OCI-LY7 (cell line): ENCODE measurements at regions not wholly inside any gene's neighbourhood (a gene's known extent, or its start where the extent isn't known, plus 50 kb on each side); places are given as distances from the start of the nearest gene placed in this dataset.

Source experiments
- BruUV-seq: library from RNA; stranded (reverse); fragments of 400-500 nt; replicated peaks from 2 replicates; lab custom pipeline; 2021; lab: Mats Ljungman, UMichigan
- CTCF ChIA-PET: fragments of 300-600 bp; sonication (Branson Sonifier 250); formaldehyde crosslinking; loops from one replicate; lab custom pipeline; 2022; ENCODE audit warnings: antibody characterized with exemption; ENCODE audit not compliant: unreplicated experiment; lab: Charles Lee
- POLR2A ChIA-PET: fragments of 300-600 bp; sonication (Branson Sonifier 250); formaldehyde crosslinking; loops from one replicate; lab custom pipeline; 2022; ENCODE audit warnings: antibody characterized with exemption; lab: Charles Lee
- DNase-seq: peaks from one replicate; pipeline ENCODE4 v3.0.0-alpha.2; 2015; ENCODE audit warnings: low spot score
- H2AFZ ChIP-seq: fragments of 200-600 bp; sonication (generic), shearing (Covaris generic); 2 replicates; pipeline ENCODE4 v1.6.1; 2014; ENCODE audit warnings: mild to moderate bottlenecking, antibody characterized with exemption, low read length, moderate library complexity
- H3K27ac ChIP-seq: fragments of 200-600 bp; sonication (generic); 2 replicates; pipeline ENCODE4 v1.5.1; 2014; ENCODE audit warnings: mixed run types, low read depth, mild to moderate bottlenecking, moderate library complexity, low read length, inconsistent platforms; ENCODE audit not compliant: poor library complexity, severe bottlenecking
- H3K36me3 ChIP-seq: fragments of 200-600 bp; sonication (generic); 2 replicates; pipeline ENCODE4 v1.6.1; 2014; ENCODE audit warnings: mild to moderate bottlenecking, antibody characterized with exemption, low read length, moderate library complexity, mixed read lengths; ENCODE audit not compliant: insufficient read depth
- H3K4me1 ChIP-seq: fragments of 200-600 bp; sonication (generic); 2 replicates; pipeline ENCODE4 v1.5.1; 2014; ENCODE audit warnings: mild to moderate bottlenecking, low read length; ENCODE audit not compliant: insufficient read depth, poor library complexity, severe bottlenecking
- H3K4me2 ChIP-seq: fragments of 200-600 bp; sonication (generic); 2 replicates; pipeline ENCODE4 v1.6.1; 2014; ENCODE audit warnings: mild to moderate bottlenecking, low read length
- H3K4me3 ChIP-seq: fragments of 200-600 bp; sonication (generic); 2 replicates; pipeline ENCODE4 v1.5.1; 2014; ENCODE audit warnings: mild to moderate bottlenecking, low read depth, low read length; ENCODE audit not compliant: poor library complexity, severe bottlenecking
- H3K79me2 ChIP-seq: fragments of 200-600 bp; sonication (generic); 2 replicates; pipeline ENCODE4 v1.6.1; 2016; ENCODE audit warnings: low read depth, mild to moderate bottlenecking, low read length, moderate library complexity, mixed read lengths; ENCODE audit not compliant: insufficient read depth
- H3K9me2 ChIP-seq: fragments of 200-600 bp; sonication (generic); 2 replicates; pipeline ENCODE4 v1.6.1; 2016; ENCODE audit warnings: mild to moderate bottlenecking, low read length, mixed read lengths; ENCODE audit not compliant: insufficient read depth
- H3K9me3 ChIP-seq: fragments of 200-600 bp; sonication (generic); 2 replicates; pipeline ENCODE4 v1.6.1; 2014; ENCODE audit warnings: mild to moderate bottlenecking, mixed run types, low read length, mixed read lengths
- H4K20me1 ChIP-seq: fragments of 200-600 bp; sonication (generic); 2 replicates; pipeline ENCODE4 v1.6.1; 2014; ENCODE audit warnings: mild to moderate bottlenecking, antibody characterized with exemption, low read length, moderate library complexity, mixed read lengths; ENCODE audit not compliant: insufficient read depth
- EZH2phosphoT487 ChIP-seq: fragments of 200-600 bp; sonication (generic); IDR thresholded peaks from 2 replicates; pipeline ENCODE4 v1.6.1; 2018; ENCODE audit warnings: low read depth, borderline replicate concordance, mild to moderate bottlenecking, mixed run types, antibody characterized with exemption, low read length, moderate library complexity, mixed read lengths
- intact Hi-C: fragments of 100-400 bp; cut with micrococcal nuclease; formaldehyde crosslinking; loops from one replicate; pipeline ENCODE4 v1.10.0; 2022; ENCODE audit not compliant: unreplicated experiment
- TF ChIP-seq, protein P1 (sequence below): fragments of 200-600 bp; sonication (generic); conservative IDR thresholded peaks from 2 replicates; pipeline ENCODE4 v1.5.1; 2014; ENCODE audit warnings: mild to moderate bottlenecking, antibody characterized with exemption, low read length, moderate library complexity, mixed read lengths

DNA sequence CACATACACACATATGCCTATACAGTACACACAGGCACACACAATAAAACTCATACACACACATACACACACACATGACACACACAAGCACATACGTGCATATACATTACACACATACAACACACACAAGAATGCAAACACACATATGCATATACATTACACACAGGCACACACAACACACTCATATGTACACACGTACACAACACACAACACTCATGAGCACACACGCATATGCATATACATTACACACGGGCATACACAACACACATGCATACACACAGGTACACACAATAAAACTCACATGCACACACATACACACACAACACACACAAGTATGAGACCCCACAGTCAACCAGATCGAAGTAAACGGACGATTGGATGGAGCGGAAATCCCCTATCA is 238.2 kb downstream of the ERMARD start:
- no peaks in the 10 kb centered on the region for H3K79me2 ChIP-seq
- peak overlapping the region; percentile 12 for H3K27ac ChIP-seq
- peak overlapping the region; percentile 58 for H3K4me2 ChIP-seq
- H3K4me1 ChIP-seq = peaks cover 17% of the 10 kb centered on the region
- intact Hi-C loops = no loop called here
- no peaks in the 10 kb centered on the region for H3K9me2 ChIP-seq
- POLR2A ChIA-PET = interaction anchor here (1.0 kb wide), 1 partner anchor 38 kb away, joined by 5 read pairs; no protein-coding TSS in a partner anchor
- peak overlapping the region; percentile 86 for H2AFZ ChIP-seq
- no peaks in the 10 kb centered on the region for H3K9me3 ChIP-seq
- DNase-seq = no peak
- no peaks in the 10 kb centered on the region for H3K36me3 ChIP-seq
- no TSS peak for BruUV-seq
- CTCF ChIA-PET = interaction anchor here (1.2 kb wide), 1 partner anchor 35 kb away, joined by 3 read pairs; no protein-coding TSS in a partner anchor
- H4K20me1 ChIP-seq = no peaks in the 10 kb centered on the region
- H3K4me3 ChIP-seq = peak overlapping the region; percentile 5
- TF ChIP-seq, protein P1, sequence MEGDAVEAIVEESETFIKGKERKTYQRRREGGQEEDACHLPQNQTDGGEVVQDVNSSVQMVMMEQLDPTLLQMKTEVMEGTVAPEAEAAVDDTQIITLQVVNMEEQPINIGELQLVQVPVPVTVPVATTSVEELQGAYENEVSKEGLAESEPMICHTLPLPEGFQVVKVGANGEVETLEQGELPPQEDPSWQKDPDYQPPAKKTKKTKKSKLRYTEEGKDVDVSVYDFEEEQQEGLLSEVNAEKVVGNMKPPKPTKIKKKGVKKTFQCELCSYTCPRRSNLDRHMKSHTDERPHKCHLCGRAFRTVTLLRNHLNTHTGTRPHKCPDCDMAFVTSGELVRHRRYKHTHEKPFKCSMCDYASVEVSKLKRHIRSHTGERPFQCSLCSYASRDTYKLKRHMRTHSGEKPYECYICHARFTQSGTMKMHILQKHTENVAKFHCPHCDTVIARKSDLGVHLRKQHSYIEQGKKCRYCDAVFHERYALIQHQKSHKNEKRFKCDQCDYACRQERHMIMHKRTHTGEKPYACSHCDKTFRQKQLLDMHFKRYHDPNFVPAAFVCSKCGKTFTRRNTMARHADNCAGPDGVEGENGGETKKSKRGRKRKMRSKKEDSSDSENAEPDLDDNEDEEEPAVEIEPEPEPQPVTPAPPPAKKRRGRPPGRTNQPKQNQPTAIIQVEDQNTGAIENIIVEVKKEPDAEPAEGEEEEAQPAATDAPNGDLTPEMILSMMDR = no peak
- no peak for TF ChIP-seq EZH2phosphoT487

- CTCF ChIA-PET = no interaction called here
- intact Hi-C loops = no loop called here
- no TSS peak for BruUV-seq
Measured at GRCh38 chr6:169988769-169989550, 237.5 kb downstream of the ERMARD start.

More at GRCh38 chr6:169988769-169989550, 237.5 kb downstream of the ERMARD start:
- no peak for DNase-seq
- POLR2A ChIA-PET = interaction anchor here (1.0 kb wide), 1 partner anchor 37 kb away, joined by 5 read pairs; no protein-coding TSS in a partner anchor
- H3K4me2 ChIP-seq = peak overlapping the region; percentile 58; the same call in 1 of the 2 replicates
- H3K27ac ChIP-seq = no peak overlapping the region
- H2AFZ ChIP-seq = 0 out of 2 replicates have a peak overlapping the region, but pooled peaks have one; percentile 86
- no peaks in the 10 kb centered on the region for H3K9me3 ChIP-seq
- H3K4me3 ChIP-seq = no peak overlapping the region
- no peaks in the 10 kb centered on the region for H3K9me2 ChIP-seq
- H3K36me3 ChIP-seq = no peaks in the 10 kb centered on the region
- no peaks in the 10 kb centered on the region for H3K79me2 ChIP-seq
- H4K20me1 ChIP-seq = no peaks in the 10 kb centered on the region
- H3K4me1 ChIP-seq = peaks cover 17% of the 10 kb centered on the region
- no peak for TF ChIP-seq EZH2phosphoT487
- TF ChIP-seq, protein P1 = no peak
